IMR-90 (cell line): ENCODE measurements at regions not wholly inside any gene's neighbourhood (a gene's known extent, or its start where the extent isn't known, plus 50 kb on each side); places are given as distances from the start of the nearest gene placed in this dataset.

ENCODE experiments used
- BHLHE40 ChIP-seq: fragments of 150-350 bp; IDR thresholded peaks from 2 replicates; pipeline ENCODE4 v1.6.1; 2016; ENCODE audit warnings: mild to moderate bottlenecking, low read depth, low read length
- CEBPB ChIP-seq: IDR thresholded peaks from 2 replicates; pipeline ENCODE4 v1.6.1; 2012; ENCODE audit warnings: low read depth, low read length, improper control_type of control experiment
- CHD1 ChIP-seq: IDR thresholded peaks from 2 replicates; pipeline ENCODE4 v1.6.1; 2012; ENCODE audit warnings: low read depth, low read length, improper control_type of control experiment
- MAFK ChIP-seq: IDR thresholded peaks from 2 replicates; pipeline ENCODE4 v1.6.1; 2012; ENCODE audit warnings: low read depth, low read length, improper control_type of control experiment
- MXI1 ChIP-seq: IDR thresholded peaks from 2 replicates; pipeline ENCODE4 v1.6.1; 2012; ENCODE audit warnings: low read depth, mild to moderate bottlenecking, low read length, moderate library complexity, borderline replicate concordance
- NFE2L2 ChIP-seq: fragments of 150-350 bp; IDR thresholded peaks from 2 replicates; pipeline ENCODE4 v1.6.1; 2016; ENCODE audit warnings: low read depth, mild to moderate bottlenecking, low read length
- POLR2A ChIP-seq: IDR thresholded peaks from 2 replicates; pipeline ENCODE4 v1.6.1; 2012; ENCODE audit warnings: mild to moderate bottlenecking, low read depth, low read length
- RAD21 ChIP-seq: IDR thresholded peaks from 2 replicates; pipeline ENCODE4 v1.6.1; 2012; ENCODE audit warnings: low read length, improper control_type of control experiment
- RCOR1 ChIP-seq: IDR thresholded peaks from 2 replicates; pipeline ENCODE4 v1.6.1; 2012; ENCODE audit warnings: mild to moderate bottlenecking, low read length, improper control_type of control experiment; ENCODE audit not compliant: insufficient replicate concordance
- SMC3 ChIP-seq: fragments of 150-350 bp; IDR thresholded peaks from 2 replicates; pipeline ENCODE4 v1.6.1; 2016; ENCODE audit warnings: low read depth, mild to moderate bottlenecking, antibody characterized with exemption, low read length, moderate library complexity
- TF ChIP-seq, protein P1 (sequence below): conservative IDR thresholded peaks from 2 replicates; pipeline ENCODE4 v1.5.1; 2012; ENCODE audit warnings: mild to moderate bottlenecking, low read depth, low read length, improper control_type of control experiment

GRCh38 chr2:129744141-129744540, 235.3 kb upstream of the RAB6C start:
- TF ChIP-seq POLR2A (no peak), RAD21 (no peak), CEBPB (no peak), CHD1 (no peak), SMC3 (no peak), MAFK (no peak), NFE2L2 (no peak), BHLHE40 (no peak), MXI1 (no peak), RCOR1 (no peak)
- TF ChIP-seq, protein P1, sequence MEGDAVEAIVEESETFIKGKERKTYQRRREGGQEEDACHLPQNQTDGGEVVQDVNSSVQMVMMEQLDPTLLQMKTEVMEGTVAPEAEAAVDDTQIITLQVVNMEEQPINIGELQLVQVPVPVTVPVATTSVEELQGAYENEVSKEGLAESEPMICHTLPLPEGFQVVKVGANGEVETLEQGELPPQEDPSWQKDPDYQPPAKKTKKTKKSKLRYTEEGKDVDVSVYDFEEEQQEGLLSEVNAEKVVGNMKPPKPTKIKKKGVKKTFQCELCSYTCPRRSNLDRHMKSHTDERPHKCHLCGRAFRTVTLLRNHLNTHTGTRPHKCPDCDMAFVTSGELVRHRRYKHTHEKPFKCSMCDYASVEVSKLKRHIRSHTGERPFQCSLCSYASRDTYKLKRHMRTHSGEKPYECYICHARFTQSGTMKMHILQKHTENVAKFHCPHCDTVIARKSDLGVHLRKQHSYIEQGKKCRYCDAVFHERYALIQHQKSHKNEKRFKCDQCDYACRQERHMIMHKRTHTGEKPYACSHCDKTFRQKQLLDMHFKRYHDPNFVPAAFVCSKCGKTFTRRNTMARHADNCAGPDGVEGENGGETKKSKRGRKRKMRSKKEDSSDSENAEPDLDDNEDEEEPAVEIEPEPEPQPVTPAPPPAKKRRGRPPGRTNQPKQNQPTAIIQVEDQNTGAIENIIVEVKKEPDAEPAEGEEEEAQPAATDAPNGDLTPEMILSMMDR, result no peak
